ENCODE measurements at regions not wholly inside any gene's neighbourhood (a gene's known extent, or its start where the extent isn't known, plus 50 kb on each side); places are given as distances from the start of the nearest gene placed in this dataset.
"Not testable (repeated sequence)": the region's sequence is repeated elsewhere in the genome, so short reads cannot be mapped to it uniquely, and the experiment has no call there.

DNA sequence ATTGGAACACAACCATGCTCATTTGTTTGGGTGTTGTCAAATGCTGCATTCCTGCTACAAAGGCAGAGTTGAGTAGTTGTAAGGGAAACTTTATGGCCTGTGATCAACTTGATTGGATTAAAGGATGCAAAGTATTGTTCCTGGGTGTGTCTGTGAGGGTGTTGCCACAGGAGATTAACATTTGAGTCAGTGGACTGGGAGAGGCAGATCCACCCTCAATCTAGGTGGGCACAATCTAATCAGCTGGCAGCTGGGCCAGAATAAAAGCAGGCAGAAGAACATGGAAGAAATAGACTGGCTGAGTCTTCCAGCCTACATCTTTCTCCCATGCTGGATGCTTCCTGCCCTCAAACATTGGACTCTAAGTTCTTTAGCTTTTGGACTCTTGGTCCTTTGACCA is 145.6 kb upstream of the LMCD1 start:
- DNase-seq (ENCODE audit: low read depth): not testable (repeated sequence)

DNA sequence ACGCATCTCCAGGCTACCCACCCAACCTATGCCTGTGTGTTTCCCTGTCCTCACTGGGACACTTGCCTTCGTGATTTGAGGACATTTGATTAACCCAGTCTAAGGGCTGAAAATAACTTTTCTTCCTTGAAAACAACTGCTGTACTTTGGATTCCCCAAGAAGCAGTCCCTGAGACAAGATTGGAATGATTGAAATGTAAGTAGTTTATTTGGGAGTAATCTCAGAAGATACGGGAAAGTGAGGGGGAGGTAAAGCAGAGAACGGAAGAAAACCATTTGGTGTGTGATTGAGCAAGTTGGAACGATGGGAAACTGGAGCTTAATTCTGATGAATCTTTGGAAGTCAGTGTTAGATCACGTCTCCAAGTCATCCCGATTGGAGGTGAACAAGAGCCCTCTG is 143.8 kb upstream of the LMCD1 start:
- DNase-seq (ENCODE audit: low read depth): no peak

DNA sequence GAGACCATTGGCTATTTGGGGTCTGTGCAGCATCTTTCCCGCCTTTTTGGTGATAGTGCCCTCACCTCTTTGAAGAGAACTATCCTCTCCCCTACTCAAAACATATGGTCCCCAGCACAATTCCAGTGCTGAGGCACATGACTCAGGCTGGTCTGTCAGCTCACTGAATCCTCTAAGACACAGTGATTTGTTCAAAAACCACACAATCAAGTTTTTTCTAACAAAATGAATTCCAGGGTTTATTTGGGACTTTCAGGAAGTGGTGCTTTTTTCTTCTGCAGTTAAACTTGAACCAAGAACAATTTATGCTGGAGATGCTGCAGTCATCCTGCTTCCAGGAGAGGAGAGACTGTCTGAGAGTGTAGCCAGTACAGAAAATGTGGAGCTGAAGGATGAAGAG is 142.5 kb upstream of the LMCD1 start:
- DNase-seq (ENCODE audit: low read depth): no peak

- no peak for DNase-seq (ENCODE audit: low read depth)
These were observed 138.4 kb upstream of the LMCD1 start for GRCh38 chr3:8363200-8363599.

- no peak for DNase-seq (ENCODE audit: low read depth)
These were observed 136.1 kb upstream of the LMCD1 start for GRCh38 chr3:8365541-8365940.

DNA sequence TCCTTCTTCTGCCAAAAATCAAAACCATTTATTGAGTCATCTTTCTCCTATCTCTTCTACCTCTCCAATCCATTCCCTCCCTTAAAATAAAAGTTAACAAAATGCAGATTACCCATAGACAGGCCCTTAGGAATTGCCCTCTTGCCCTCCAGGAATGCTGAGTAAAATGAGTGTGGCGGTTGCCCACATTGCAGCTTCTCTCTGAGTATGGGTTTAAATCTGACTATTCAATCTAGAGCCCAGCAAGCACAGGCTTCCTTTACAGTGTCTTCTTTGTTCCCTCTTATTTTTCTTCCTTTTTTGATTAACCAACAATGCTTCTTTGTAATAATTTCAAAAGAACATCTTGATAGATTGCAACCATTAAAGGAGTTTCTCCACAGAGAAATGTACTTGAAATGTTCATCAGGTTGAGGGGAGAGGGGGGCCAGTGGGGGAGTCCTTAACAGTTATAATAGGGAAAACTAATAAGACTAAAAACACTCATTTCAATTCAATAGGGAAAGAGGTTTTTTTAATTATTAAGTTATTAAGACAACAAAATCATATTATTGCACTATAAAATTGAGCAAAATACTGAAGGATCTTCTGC is 135.3 kb upstream of the LMCD1 start:
- no peak for DNase-seq (ENCODE audit: low read depth)

GRCh38 chr3:8368598-8368997 is 133.0 kb upstream of the LMCD1 start:
- DNase-seq (ENCODE audit: low read depth): no peak

DNA sequence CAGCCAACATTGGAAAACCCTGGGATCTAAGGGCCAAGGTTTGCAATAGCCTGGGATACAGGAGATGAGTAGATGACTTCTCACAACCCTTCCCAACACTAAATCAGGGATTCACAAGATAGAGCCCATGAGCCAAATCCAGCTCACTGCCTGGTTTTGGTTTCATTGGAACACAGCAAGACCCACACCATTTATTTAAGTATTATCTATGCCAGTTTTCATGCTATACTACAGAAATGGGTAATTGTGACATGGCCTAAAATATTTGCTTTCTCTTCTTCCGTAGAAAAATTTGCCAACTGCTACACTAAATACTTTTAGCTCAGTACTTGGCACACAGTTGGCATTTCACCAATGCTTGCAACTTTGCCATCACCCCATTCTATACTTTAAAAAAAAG is 132.0 kb upstream of the LMCD1 start:
- DNase-seq (ENCODE audit: low read depth): no peak

DNA sequence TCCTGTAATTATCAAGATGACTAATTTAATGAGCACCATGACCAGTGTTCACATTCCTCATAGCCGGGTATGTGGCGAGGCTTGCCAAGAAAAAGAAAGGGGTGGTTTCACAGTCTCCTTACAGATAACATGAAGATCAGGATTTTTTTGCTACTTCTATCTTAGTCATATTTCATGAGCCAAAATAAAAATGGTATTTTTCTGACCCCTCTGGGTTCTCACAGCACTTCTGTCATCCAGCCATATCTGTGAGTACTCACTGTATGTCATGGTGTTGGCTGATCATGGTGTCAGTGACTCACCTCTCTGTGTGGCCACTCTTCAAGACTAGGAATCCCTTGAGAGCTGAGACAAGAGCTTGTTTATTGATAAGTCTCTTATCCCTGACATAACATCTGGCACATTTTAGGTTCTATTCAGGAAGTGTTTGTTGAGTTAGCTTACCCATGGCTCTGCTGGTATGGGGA is 130.5 kb upstream of the LMCD1 start:
- DNase-seq (ENCODE audit: low read depth): peak; percentile 65

DNA sequence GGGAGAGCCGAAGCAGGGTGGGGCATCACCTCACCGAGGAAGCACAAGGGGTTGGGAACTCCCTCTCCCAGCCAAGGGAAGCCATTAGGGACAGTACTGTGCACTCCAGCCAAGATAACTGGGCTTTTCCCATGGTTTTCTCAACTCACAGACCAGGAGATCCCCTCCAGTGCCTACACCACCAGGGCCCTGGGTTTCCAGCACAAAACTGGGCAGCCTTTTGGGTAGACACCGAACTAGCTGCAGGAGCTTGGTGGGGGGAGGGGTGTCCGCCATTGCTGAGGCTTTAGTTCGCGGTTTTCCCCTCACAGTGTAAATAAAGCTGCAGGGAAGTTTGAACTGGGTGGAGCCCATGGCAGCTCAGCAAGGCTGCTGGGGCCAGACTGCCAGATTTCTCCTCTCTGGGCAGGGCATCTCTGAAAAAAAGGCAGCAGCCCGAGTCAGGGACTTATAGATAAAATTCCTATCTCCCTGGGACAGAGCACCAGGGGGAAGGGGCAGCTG is 129.6 kb upstream of the LMCD1 start:
- peak; percentile 81 for DNase-seq (ENCODE audit: low read depth)

DNA sequence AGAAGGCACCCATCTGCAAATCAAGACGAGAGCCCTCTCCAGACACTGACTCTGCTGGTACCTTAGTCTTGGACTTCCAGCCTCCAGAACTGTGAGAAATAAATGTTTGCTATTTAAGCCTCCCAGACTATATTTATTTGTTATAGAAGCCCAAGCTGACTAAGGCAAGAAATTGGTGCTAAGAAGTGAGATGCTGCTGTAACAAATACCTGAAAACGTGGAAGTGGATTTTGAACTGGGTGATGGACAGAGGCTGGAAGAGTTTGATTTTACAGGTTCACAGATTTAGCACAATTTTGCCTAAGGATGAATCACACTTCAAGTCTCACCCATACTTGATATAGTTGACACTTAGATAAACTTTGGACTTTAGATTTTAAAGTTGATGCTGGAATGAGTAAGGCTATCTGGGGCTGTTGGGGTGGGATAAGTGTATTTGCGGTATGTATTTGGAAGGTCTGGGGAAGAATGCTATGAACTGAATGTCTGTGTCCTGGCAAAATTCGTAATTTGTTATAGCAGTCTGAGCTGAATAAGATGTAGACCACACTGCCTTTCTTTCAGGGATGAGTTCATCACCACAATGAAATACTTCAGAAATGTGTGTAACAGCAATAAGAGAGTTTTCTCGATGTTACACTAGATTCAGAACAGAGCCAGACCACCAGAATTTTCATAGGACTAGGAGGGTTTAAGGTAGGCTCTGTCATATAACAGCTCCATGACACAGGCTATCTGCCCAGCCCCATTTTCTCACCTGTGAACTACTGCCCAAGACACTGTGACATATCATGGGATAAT is 120.5 kb upstream of the LMCD1 start:
- no peak for DNase-seq (ENCODE audit: low read depth)

DNA sequence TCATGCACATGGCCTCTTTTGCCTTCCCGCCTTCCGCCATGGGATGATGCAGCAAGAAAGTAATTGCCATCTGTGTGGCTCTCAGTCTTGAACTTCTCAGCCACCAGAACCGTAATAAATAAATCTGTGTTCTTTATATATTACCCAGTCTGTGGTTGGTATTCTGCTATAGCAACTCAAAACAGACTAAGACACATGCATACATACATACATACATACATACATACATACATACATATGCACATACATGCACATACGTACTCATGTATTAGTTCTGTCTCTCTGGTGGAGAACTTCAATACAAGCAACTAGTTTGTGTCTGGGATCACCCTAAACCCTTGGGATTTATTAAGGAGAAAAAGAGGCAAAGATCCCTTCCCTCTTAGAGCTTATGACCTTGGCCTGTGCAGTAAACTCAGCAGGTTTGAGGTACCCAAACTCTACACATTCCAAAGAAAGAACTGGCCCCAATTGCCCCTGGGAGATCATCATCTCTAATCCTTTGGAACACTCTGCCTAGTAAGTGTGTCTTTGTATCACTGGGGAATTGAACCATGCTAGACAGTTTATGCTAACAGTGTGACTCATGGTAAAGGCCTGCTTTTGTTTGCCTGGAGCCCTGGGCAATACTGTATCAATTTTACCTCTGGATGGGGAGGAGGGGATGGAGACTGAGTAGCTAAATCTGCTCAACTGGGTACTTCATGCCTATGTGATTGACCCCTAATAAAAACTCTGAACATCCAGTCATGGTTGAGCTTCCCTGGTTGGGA is 115.6 kb upstream of the LMCD1 start:
- no peak for DNase-seq (ENCODE audit: low read depth)

DNA sequence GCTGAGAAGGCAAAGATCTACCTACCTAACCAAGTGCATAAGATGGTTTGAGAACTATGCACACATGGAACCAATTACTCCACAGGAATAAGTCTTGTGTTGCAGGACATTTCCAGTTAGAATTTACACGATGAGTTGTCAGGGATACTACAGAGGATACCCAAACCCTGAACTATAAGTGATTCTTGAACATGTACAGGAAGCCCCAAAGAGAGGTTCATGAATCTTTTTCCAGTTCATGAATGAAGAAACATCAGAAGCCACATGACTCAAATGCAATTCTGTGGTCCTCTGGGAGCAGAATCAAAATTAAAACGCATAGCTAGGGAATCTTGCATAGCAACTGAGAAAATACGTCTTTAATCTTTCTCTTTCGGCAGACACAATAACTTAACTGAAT is 114.1 kb upstream of the LMCD1 start:
- no peak for DNase-seq (ENCODE audit: low read depth)

DNA sequence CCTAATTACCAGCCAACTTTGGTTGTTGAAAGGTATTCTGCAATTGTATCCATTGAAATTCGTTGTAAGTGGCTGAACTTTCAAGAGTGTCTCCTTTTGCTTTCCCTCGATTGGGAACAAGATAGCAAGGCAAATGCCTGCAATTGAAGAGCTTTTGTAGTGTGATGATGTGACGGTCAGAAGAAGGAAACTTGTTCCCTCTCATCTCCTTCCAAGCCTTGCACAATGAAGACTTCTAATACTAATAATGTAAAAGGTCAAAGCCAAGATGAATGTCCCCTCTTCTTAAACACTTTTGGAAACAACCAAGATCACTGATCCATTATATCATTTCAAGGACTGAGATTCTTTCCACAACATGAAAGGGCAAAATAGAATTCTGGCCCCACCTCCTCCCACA is 101.9 kb upstream of the LMCD1 start:
- DNase-seq (ENCODE audit: low read depth): no peak

- DNase-seq (ENCODE audit: low read depth): no peak
These were observed 100.7 kb upstream of the LMCD1 start for GRCh38 chr3:8400911-8401310.

DNA sequence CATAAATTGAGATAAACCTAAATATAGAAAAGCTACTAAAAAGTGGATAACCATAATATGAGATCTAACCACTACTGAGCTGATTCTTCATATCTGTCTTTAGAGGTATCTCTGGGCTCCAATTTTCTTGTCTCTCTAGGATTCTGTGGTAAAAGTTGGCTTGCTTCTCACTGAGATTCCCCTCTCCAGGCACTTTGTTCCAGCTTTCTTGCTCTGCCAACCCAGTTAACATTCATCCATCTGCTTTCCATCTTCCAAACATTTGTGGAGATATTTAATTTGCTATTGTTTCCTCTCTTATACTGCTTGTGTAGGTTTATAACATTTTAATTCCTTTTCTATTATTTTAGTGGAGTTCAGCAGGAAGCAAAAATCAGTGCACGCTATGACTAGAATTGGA is 97.6 kb upstream of the LMCD1 start:
- no peak for DNase-seq (ENCODE audit: low read depth)

DNA sequence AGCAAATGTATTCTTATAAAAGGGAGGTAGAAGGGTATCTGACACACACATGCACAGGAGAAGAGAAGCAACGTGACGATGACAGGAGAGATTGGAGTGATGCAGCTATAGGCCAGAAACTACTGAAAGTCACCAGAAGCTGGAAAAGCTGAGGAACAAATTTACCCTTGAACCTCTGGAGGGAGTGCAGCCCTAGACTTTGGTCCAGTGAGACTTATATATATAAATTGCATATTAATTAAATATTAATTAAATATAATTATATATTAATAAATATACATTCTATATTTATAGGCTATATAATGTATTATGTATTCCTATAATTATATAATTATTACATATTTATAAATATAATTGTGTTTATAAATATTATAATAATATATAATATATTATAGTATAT is 96.5 kb upstream of the LMCD1 start:
- no peak for DNase-seq (ENCODE audit: low read depth)

DNA sequence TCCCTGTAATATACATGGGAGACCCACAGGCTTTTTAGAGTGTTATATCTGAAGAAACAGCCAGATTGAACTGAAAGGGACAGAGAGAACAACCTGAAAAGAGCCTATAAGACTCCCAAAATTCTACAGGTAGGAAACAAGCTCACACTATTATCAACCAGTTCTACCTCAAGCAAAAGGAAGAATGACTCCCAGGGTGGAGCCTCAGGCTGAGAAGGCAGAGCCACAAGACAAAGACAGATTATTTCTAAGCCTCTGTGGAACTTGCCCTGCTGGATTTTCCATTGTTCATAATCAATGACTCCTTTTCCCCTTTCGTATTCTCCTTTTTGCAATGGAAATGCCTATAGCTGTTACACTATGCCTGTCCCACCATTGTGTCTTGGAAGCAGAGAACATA is 95.1 kb upstream of the LMCD1 start:
- DNase-seq (ENCODE audit: low read depth): no peak

DNA sequence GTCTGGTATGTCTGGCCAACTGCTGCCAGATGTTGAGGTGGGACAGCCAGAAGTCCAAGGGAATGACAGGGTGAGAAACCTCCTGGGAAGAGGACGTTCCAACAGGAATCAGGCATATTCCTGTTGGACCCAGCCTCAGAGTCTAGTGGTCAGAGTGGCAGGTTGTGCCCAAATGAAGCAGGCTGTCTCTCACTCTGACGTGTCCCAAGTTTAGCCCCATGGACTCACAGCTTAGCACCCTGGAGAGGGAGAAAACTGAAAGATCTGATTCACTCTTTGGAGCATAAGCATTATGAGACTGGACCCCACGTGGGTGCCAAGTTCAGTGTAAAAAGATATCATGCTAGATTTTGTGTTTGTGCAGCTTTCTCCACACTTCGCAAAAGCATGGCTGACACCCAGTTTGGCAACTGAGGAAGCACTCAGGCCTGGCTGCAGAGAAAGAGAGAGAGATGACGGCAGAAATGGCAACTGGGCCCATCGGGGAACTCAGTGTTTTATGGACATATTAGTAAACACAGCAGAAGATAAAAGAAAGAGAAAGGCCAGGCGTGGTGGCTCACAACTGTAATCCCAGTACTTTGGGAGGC is 88.2 kb upstream of the LMCD1 start:
- DNase-seq (ENCODE audit: low read depth): no peak

GRCh38 chr3:8416965-8417364 is 84.7 kb upstream of the LMCD1 start:
- DNase-seq (ENCODE audit: low read depth): no peak

DNA sequence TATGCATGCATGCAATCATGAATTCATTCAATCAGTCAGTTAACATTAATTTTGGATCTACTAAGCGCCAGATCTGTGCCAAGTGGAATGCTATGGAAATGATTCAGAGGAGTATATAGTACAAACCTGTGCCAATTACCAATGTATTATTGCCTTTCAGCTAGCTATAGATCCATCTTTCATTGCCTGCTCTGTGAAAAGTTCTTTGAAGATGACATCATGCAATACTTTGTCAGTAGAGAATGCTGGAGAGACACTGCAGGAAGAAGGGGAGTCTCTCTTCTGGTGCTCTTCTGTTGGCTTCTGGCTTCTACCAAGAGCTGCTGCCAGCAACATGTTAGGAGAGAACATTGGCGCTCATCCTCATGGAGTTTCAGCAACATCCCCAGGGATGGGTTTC is 81.0 kb upstream of the LMCD1 start:
- no peak for DNase-seq (ENCODE audit: low read depth)

- DNase-seq (ENCODE audit: low read depth): no peak
These were observed 80.4 kb upstream of the LMCD1 start for GRCh38 chr3:8421267-8421666.

DNA sequence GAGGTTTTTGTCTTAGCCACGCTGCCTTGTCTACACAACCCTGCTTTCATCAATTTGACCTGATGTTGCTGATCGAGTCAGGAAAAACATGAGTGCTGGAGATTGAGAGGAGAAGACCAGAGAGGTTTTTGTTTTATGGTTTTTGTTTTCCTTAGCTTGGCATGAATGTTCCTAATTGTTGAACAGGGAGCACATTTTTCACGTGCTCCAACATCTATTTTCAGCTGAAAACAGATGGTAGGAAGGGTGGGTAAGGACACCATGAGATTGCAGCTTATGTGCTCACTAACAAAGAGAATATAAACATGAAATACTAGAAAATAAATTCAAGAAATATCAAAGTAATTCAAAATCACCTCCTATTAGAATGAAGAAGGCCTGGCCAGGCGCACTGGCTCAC is 79.9 kb upstream of the LMCD1 start:
- DNase-seq (ENCODE audit: low read depth): no peak

Measured in CMK (cell line).